NT2/D1 (cell line): ENCODE measurements at regions not wholly inside any gene's neighbourhood (a gene's known extent, or its start where the extent isn't known, plus 50 kb on each side); places are given as distances from the start of the nearest gene placed in this dataset.

Experiments used
- DNase-seq: peaks from one replicate; pipeline ENCODE4 v3.0.0-alpha.2; 2011; ENCODE audit warnings: low read depth, low spot score
- H3K27me3 ChIP-seq: 2 replicates; pipeline ENCODE4 v1.6.0; 2011; ENCODE audit warnings: mild to moderate bottlenecking; ENCODE audit not compliant: insufficient read length, insufficient read depth
- H3K36me3 ChIP-seq: 2 replicates; pipeline ENCODE4 v1.6.1; 2011; ENCODE audit warnings: mild to moderate bottlenecking, low read length, mixed read lengths; ENCODE audit not compliant: insufficient read depth, insufficient read length
- H3K4me1 ChIP-seq: 2 replicates; pipeline ENCODE4 v1.5.1; 2011; ENCODE audit not compliant: insufficient read depth, insufficient read length
- H3K4me3 ChIP-seq: 2 replicates; pipeline ENCODE4 v1.5.1; 2011; ENCODE audit warnings: low read depth; ENCODE audit not compliant: insufficient read length
- H3K9ac ChIP-seq: 2 replicates; pipeline ENCODE4 v1.6.0; 2011; ENCODE audit warnings: low read depth; ENCODE audit not compliant: insufficient read length
- H3K9me3 ChIP-seq: 2 replicates; pipeline ENCODE4 v1.5.1; 2011; ENCODE audit warnings: mild to moderate bottlenecking, low read length; ENCODE audit not compliant: insufficient read depth
- SUZ12 ChIP-seq: IDR thresholded peaks from 2 replicates; pipeline ENCODE4 v1.6.1; 2011; ENCODE audit not compliant: insufficient read length, insufficient read depth; ENCODE audit errors: extremely low read depth
- YY1 ChIP-seq: IDR thresholded peaks from 2 replicates; pipeline ENCODE4 v1.6.1; 2011; ENCODE audit not compliant: insufficient read length, insufficient read depth
- ZNF274 ChIP-seq: IDR thresholded peaks from 2 replicates; pipeline ENCODE4 v1.6.1; 2011; ENCODE audit warnings: mild to moderate bottlenecking, low read depth, low read length

DNA sequence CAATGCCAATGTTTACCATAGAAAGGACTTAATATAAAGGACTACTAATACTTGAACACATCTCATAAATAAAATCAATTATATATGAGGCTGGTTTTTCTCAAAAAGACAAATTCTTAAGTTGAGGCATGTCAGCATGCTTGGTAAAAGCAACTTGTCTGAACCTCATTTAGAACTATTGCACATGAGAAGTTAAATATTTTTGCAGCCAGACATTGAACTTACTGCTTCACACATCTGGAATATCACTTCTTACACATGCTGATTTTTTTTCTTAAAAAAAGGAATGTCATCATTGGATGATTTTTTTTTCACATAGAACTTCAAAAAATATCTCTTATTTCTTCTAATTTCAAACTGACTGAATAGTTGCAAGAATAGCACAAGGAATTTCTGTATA, 609.0 kb downstream of the EPHA4 start:
- DNase-seq: no peak
- no peak for TF ChIP-seq SUZ12
- TF ChIP-seq ZNF274: no peak
- TF ChIP-seq YY1: no peak

DNA sequence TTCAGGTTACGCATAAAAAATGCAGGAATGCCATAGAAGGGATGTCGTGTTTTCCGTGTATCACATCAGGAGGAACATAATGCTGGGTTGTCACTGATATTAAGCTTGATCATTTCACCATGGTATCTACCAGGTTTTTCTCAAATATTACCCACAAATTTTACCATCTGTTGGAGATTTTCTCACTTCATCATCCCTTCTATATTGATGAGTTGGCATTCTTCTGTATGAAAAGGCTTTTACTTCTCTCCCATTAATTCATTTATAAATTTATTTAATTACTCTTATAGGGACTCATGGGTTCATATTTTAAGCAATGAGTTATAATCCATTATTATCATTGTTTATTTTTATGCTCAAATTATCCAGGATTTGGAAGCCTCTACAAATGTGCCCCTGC, 608.2 kb downstream of the EPHA4 start:
- Histone ChIP-seq H3K4me3 (no peak overlapping the region), H3K36me3 (no peaks in the 10 kb centered on the region), H3K9ac (no peak overlapping the region), H3K9me3 (no peaks in the 10 kb centered on the region), H3K27me3 (no peaks in the 10 kb centered on the region), H3K4me1 (no peaks in the 10 kb centered on the region)
- DNase-seq: no peak
- TF ChIP-seq YY1 (no peak), ZNF274 (no peak), SUZ12 (no peak)

More for the DNA sequence above, 609.0 kb downstream of the EPHA4 start:
- no peak overlapping the region for H3K4me3 ChIP-seq
- H3K27me3 ChIP-seq: no peaks in the 10 kb centered on the region
- H3K4me1 ChIP-seq: no peaks in the 10 kb centered on the region
- H3K9ac ChIP-seq: no peak overlapping the region
- no peaks in the 10 kb centered on the region for H3K9me3 ChIP-seq
- no peaks in the 10 kb centered on the region for H3K36me3 ChIP-seq

- Histone ChIP-seq H3K9me3 (no peaks in the 10 kb centered on the region), H3K36me3 (no peaks in the 10 kb centered on the region), H3K4me3 (no peak overlapping the region), H3K9ac (no peak overlapping the region), H3K27me3 (no peaks in the 10 kb centered on the region), H3K4me1 (no peaks in the 10 kb centered on the region)
- DNase-seq: no peak
- TF ChIP-seq SUZ12 (no peak), ZNF274 (no peak), YY1 (no peak)
Observed at GRCh38 chr2:220966636-220967035, 605.5 kb downstream of the EPHA4 start.

DNA sequence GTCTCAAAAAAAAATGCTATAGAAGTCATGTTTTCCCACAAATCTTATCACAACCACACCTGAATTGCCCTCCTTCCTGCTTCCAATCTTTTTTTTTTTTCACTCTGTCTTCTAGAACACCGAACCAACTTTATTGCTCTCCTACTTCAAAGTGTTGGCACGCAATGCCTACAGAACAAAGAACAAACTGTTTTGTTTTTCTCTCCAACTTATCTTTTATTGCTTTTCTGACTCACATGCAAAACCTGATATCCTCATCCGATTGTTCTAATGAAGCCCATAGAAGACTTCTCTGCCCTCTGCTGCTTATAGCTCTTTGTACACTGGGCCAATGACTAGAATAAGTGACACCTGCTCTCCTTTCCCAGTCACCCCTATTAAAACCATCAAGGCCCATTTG, 602.8 kb downstream of the EPHA4 start:
- DNase-seq: no peak
- H3K27me3 ChIP-seq: no peaks in the 10 kb centered on the region
- H3K9me3 ChIP-seq: no peaks in the 10 kb centered on the region
- no peaks in the 10 kb centered on the region for H3K36me3 ChIP-seq
- TF ChIP-seq YY1 (no peak), SUZ12 (no peak), ZNF274 (no peak)
- no peaks in the 10 kb centered on the region for H3K4me1 ChIP-seq
- H3K9ac ChIP-seq: no peak overlapping the region
- no peak overlapping the region for H3K4me3 ChIP-seq

GRCh38 chr2:220980966-220981675, 591.0 kb downstream of the EPHA4 start:
- Histone ChIP-seq H3K4me3 (no peak overlapping the region), H3K36me3 (no peaks in the 10 kb centered on the region), H3K9me3 (peaks cover 14% of the 10 kb centered on the region; the same call in 1 of the 2 replicates), H3K4me1 (no peaks in the 10 kb centered on the region), H3K27me3 (no peaks in the 10 kb centered on the region), H3K9ac (no peak overlapping the region)
- DNase-seq: no peak
- TF ChIP-seq SUZ12 (no peak), ZNF274 (no peak), YY1 (no peak)

GRCh38 chr2:220981926-220982325, 590.2 kb downstream of the EPHA4 start:
- H3K4me1 ChIP-seq: no peaks in the 10 kb centered on the region
- H3K36me3 ChIP-seq: no peaks in the 10 kb centered on the region
- no peak for TF ChIP-seq YY1
- no peak for TF ChIP-seq SUZ12
- no peak for TF ChIP-seq ZNF274
- no peak overlapping the region for H3K9ac ChIP-seq
- no peak overlapping the region for H3K4me3 ChIP-seq
- no peaks in the 10 kb centered on the region for H3K27me3 ChIP-seq
- DNase-seq: no peak
- H3K9me3 ChIP-seq: peaks cover 14% of the 10 kb centered on the region; the same call in 1 of the 2 replicates

GRCh38 chr2:220985561-220985960, 586.5 kb downstream of the EPHA4 start:
- Histone ChIP-seq H3K9ac (no peak overlapping the region), H3K27me3 (no peaks in the 10 kb centered on the region), H3K4me3 (no peak overlapping the region), H3K9me3 (no peaks in the 10 kb centered on the region), H3K4me1 (no peaks in the 10 kb centered on the region), H3K36me3 (no peaks in the 10 kb centered on the region)
- no peak for TF ChIP-seq SUZ12
- TF ChIP-seq YY1: no peak
- no peak for TF ChIP-seq ZNF274
- DNase-seq: no peak

- Histone ChIP-seq H3K9ac (no peak overlapping the region), H3K4me1 (no peaks in the 10 kb centered on the region), H3K36me3 (no peaks in the 10 kb centered on the region), H3K9me3 (no peaks in the 10 kb centered on the region), H3K27me3 (no peaks in the 10 kb centered on the region), H3K4me3 (no peak overlapping the region)
- no peak for DNase-seq
- TF ChIP-seq ZNF274 (no peak), YY1 (no peak), SUZ12 (no peak)
Observed at GRCh38 chr2:220987839-220988238, 584.3 kb downstream of the EPHA4 start.
